B cell (primary cell): ENCODE measurements at regions not wholly inside any gene's neighbourhood (a gene's known extent, or its start where the extent isn't known, plus 50 kb on each side); places are given as distances from the start of the nearest gene placed in this dataset.

Experiments used
- EZH2 ChIP-seq: IDR thresholded peaks from 2 replicates; pipeline ENCODE4 v1.6.1; 2012; ENCODE audit warnings: borderline replicate concordance, low read depth, mild to moderate bottlenecking, moderate library complexity, low read length; ENCODE audit not compliant: insufficient read depth, poor library complexity, severe bottlenecking
- TF ChIP-seq, protein P1 (sequence below): fragments of 200-600 bp; IDR thresholded peaks from one replicate; pipeline ENCODE4 v1.8.0; 2022; ENCODE audit warnings: antibody characterized with exemption, mild to moderate bottlenecking

DNA sequence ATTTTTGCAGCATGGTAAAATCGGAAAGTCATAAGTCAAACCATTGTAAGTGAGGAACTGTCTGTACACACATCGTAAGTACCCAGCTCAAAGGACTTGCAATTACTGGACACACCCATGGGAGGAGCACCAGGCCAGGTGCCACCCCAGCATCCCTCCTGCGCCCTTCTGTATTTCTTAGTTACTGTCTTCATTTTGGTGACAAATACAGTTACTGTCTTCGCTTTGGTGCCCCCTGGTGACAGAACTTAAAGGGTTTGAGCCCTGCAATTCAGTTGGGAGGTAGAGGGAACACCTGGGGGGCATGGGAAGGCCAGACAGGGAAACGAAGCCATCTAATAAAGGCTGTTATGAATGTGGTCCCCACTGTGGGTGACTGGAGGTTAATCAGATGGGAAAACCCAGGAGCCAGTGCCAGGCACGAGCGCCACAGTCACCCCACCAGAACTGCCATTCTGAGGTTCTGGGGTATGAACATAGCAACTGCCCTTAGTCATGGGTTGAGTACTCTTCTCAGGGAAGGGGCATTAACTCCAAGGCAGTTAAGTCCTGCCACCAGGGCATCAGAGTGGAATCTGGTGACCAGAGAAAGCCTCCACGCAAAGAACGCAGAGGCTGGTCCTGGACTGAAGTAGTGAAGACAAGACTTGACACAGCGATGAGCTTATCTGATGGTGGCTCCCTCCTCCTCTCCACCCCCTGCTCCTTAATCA lies 612.9 kb downstream of the PTPRU start:
- TF ChIP-seq, protein P1, sequence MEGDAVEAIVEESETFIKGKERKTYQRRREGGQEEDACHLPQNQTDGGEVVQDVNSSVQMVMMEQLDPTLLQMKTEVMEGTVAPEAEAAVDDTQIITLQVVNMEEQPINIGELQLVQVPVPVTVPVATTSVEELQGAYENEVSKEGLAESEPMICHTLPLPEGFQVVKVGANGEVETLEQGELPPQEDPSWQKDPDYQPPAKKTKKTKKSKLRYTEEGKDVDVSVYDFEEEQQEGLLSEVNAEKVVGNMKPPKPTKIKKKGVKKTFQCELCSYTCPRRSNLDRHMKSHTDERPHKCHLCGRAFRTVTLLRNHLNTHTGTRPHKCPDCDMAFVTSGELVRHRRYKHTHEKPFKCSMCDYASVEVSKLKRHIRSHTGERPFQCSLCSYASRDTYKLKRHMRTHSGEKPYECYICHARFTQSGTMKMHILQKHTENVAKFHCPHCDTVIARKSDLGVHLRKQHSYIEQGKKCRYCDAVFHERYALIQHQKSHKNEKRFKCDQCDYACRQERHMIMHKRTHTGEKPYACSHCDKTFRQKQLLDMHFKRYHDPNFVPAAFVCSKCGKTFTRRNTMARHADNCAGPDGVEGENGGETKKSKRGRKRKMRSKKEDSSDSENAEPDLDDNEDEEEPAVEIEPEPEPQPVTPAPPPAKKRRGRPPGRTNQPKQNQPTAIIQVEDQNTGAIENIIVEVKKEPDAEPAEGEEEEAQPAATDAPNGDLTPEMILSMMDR, result no peak
- TF ChIP-seq EZH2, result no peak
